Lower leg skin (tissue), 4 donors: ENCODE measurements at regions not wholly inside any gene's neighbourhood (a gene's known extent, or its start where the extent isn't known, plus 50 kb on each side); places are given as distances from the start of the nearest gene placed in this dataset.

Experiments
- DNase-seq, 2 donors: peaks; one replicate each; pipeline ENCODE4 v3.0.0-alpha.2; 2019; ENCODE audit warnings: low spot score in 2 of 2
- H3K4me3 ChIP-seq: fragments of 200-600 bp; sonication (generic); 2 replicates; pipeline ENCODE4 v1.5.1; 2017; ENCODE audit warnings: mild to moderate bottlenecking, low read depth; ENCODE audit not compliant: poor library complexity, severe bottlenecking
- POLR2A ChIP-seq, 2 donors: fragments of 450-650 bp; IDR thresholded peaks; one replicate each; pipeline ENCODE4 v1.6.1; 2016 to 2017; ENCODE audit warnings: antibody characterized with exemption in 2 of 2, mild to moderate bottlenecking in 1 of 2, moderate library complexity in 1 of 2
- WGBS, 2 donors: methylation state at CpG; one replicate each; pipeline ENCODE4 v1.1.5; 2018; 5-methylcytosine and 5-hydroxymethylcytosine counted together
- intact Hi-C: fragments of 100-400 bp; cut with DNase I; formaldehyde crosslinking; loops from one replicate; pipeline ENCODE4 v1.15.0; 2023; ENCODE audit warnings: low total_unique reads
- TF ChIP-seq, protein P1 (sequence below), 3 donors: fragments of 450-650 bp; IDR thresholded peaks; one replicate each; pipeline ENCODE4 v1.5.1; 2016; ENCODE audit warnings: antibody characterized with exemption in 3 of 3, mild to moderate bottlenecking in 3 of 3, moderate library complexity in 2 of 3

GRCh38 chr13:57045826-57046546 lies 94.7 kb upstream of the PRR20A start:
- no peak for DNase-seq
- TF ChIP-seq, protein P1, sequence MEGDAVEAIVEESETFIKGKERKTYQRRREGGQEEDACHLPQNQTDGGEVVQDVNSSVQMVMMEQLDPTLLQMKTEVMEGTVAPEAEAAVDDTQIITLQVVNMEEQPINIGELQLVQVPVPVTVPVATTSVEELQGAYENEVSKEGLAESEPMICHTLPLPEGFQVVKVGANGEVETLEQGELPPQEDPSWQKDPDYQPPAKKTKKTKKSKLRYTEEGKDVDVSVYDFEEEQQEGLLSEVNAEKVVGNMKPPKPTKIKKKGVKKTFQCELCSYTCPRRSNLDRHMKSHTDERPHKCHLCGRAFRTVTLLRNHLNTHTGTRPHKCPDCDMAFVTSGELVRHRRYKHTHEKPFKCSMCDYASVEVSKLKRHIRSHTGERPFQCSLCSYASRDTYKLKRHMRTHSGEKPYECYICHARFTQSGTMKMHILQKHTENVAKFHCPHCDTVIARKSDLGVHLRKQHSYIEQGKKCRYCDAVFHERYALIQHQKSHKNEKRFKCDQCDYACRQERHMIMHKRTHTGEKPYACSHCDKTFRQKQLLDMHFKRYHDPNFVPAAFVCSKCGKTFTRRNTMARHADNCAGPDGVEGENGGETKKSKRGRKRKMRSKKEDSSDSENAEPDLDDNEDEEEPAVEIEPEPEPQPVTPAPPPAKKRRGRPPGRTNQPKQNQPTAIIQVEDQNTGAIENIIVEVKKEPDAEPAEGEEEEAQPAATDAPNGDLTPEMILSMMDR (IDR thresholded peaks at IDR 0.05) = no peak
- TF ChIP-seq POLR2A (IDR thresholded peaks at IDR 0.05) = no peak
- H3K4me3 ChIP-seq = no peak overlapping the region
- intact Hi-C loops = no loop called here
- WGBS, 2 donors = 55 to 57% methylated on average over 5 of the region's 5 CpGs

- 80 to 86% methylated on average over 5 of the region's 5 CpGs for WGBS, 2 donors
- DNase-seq = no peak
- H3K4me3 ChIP-seq = no peak overlapping the region
- intact Hi-C loops = no loop called here
- TF ChIP-seq, protein P1 (IDR thresholded peaks at IDR 0.05) = no peak
- no peak for TF ChIP-seq POLR2A (IDR thresholded peaks at IDR 0.05)
Observed at GRCh38 chr13:57056601-57057180, 84.0 kb upstream of the PRR20A start.

- H3K4me3 ChIP-seq = no peak overlapping the region
- TF ChIP-seq POLR2A (IDR thresholded peaks at IDR 0.05) = no peak
- TF ChIP-seq, protein P1 (IDR thresholded peaks at IDR 0.05) = no peak
- intact Hi-C loops = no loop called here
- peak in 1 of 2 donors; percentile 71 for DNase-seq
- 66 to 67% methylated on average over 5 of the region's 5 CpGs for WGBS, 2 donors
Observed at GRCh38 chr13:57063007-57063406, 77.7 kb upstream of the PRR20A start.

DNA sequence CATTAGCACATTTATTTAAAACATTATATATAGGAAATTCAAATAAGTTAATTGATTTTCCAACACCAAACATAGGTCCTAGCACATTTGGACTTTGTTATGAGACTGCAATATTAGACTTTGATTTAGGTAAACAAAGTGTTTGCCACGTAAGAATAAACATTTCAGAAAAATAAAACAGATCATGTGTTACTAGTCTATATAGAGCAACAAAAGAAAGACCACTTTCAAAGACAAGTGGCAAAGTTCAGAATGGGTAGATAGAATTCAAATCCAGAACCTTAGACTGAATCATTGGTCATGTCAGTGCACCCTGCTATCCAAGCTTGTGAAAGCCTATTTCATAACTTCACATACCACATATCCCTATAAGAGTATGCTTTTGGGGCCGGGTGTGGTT lies 66.7 kb upstream of the PRR20A start:
- intact Hi-C loops = no loop called here
- H3K4me3 ChIP-seq = no peak overlapping the region
- no peak for DNase-seq
- WGBS, 2 donors = 74 to 75% methylated on average over 2 of the region's 2 CpGs
- TF ChIP-seq POLR2A (IDR thresholded peaks at IDR 0.05) = no peak
- TF ChIP-seq, protein P1 (IDR thresholded peaks at IDR 0.05) = no peak

- WGBS, 2 donors = 86 to 92% methylated on average over 2 of the region's 2 CpGs
- no peak for DNase-seq
- no peak overlapping the region for H3K4me3 ChIP-seq
- TF ChIP-seq POLR2A (IDR thresholded peaks at IDR 0.05) = no peak
- TF ChIP-seq, protein P1 (IDR thresholded peaks at IDR 0.05) = no peak
- intact Hi-C loops = no loop called here
Observed at GRCh38 chr13:57075588-57075987, 65.1 kb upstream of the PRR20A start.
